ENCODE measurements at regions not wholly inside any gene's neighbourhood (a gene's known extent, or its start where the extent isn't known, plus 50 kb on each side); places are given as distances from the start of the nearest gene placed in this dataset.

DNA sequence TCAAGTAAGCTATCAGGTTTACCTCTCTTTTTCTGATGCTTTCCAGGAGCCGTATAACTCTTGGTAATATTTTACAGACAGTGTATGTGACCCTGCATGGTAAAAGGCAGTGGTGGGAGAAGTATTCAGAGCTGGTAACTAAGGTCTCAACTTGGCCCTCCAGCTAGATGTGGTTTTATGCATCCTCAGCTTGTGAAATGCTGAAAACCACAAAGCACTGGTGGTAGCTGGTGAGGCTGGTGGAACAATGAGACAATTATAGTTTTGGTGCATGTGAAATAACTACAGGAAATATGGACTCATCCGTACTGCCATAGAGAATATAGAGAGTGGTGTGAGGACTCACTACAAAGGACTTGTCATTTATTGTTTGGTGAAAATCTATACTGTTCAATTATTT, 383.0 kb upstream of the PCDH15 start:
- TF ChIP-seq, protein P1, sequence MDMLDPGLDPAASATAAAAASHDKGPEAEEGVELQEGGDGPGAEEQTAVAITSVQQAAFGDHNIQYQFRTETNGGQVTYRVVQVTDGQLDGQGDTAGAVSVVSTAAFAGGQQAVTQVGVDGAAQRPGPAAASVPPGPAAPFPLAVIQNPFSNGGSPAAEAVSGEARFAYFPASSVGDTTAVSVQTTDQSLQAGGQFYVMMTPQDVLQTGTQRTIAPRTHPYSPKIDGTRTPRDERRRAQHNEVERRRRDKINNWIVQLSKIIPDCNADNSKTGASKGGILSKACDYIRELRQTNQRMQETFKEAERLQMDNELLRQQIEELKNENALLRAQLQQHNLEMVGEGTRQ (IDR thresholded peaks at IDR 0.05; ENCODE audit: borderline replicate concordance, low read depth, low read length): no peak
- TF ChIP-seq, protein P2, sequence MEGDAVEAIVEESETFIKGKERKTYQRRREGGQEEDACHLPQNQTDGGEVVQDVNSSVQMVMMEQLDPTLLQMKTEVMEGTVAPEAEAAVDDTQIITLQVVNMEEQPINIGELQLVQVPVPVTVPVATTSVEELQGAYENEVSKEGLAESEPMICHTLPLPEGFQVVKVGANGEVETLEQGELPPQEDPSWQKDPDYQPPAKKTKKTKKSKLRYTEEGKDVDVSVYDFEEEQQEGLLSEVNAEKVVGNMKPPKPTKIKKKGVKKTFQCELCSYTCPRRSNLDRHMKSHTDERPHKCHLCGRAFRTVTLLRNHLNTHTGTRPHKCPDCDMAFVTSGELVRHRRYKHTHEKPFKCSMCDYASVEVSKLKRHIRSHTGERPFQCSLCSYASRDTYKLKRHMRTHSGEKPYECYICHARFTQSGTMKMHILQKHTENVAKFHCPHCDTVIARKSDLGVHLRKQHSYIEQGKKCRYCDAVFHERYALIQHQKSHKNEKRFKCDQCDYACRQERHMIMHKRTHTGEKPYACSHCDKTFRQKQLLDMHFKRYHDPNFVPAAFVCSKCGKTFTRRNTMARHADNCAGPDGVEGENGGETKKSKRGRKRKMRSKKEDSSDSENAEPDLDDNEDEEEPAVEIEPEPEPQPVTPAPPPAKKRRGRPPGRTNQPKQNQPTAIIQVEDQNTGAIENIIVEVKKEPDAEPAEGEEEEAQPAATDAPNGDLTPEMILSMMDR (IDR thresholded peaks at IDR 0.05 in 2 of 3, conservative IDR thresholded peaks at IDR 0.05 in 1 of 3; ENCODE audit: control insufficient read depth in 2 of 3, extremely low read depth in 1 of 3, insufficient read depth in 1 of 3, low read depth in 3 of 3, low read length in 3 of 3): no peak
- TF ChIP-seq, protein P3, sequence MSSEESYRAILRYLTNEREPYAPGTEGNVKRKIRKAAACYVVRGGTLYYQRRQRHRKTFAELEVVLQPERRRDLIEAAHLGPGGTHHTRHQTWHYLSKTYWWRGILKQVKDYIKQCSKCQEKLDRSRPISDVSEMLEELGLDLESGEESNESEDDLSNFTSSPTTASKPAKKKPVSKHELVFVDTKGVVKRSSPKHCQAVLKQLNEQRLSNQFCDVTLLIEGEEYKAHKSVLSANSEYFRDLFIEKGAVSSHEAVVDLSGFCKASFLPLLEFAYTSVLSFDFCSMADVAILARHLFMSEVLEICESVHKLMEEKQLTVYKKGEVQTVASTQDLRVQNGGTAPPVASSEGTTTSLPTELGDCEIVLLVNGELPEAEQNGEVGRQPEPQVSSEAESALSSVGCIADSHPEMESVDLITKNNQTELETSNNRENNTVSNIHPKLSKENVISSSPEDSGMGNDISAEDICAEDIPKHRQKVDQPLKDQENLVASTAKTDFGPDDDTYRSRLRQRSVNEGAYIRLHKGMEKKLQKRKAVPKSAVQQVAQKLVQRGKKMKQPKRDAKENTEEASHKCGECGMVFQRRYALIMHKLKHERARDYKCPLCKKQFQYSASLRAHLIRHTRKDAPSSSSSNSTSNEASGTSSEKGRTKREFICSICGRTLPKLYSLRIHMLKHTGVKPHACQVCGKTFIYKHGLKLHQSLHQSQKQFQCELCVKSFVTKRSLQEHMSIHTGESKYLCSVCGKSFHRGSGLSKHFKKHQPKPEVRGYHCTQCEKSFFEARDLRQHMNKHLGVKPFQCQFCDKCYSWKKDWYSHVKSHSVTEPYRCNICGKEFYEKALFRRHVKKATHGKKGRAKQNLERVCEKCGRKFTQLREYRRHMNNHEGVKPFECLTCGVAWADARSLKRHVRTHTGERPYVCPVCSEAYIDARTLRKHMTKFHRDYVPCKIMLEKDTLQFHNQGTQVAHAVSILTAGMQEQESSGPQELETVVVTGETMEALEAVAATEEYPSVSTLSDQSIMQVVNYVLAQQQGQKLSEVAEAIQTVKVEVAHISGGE (CRISPR knock-in tag; IDR thresholded peaks at IDR 0.05): no peak
- TF ChIP-seq POLR2A (IDR thresholded peaks at IDR 0.05; ENCODE audit: low read depth, low read length) (no peak), POLR2AphosphoS2 (IDR thresholded peaks at IDR 0.05; ENCODE audit: low read depth, low read length) (no peak), CHD1 (IDR thresholded peaks at IDR 0.05; ENCODE audit: low read depth, low read length) (no peak)
- TF ChIP-seq, protein P4, sequence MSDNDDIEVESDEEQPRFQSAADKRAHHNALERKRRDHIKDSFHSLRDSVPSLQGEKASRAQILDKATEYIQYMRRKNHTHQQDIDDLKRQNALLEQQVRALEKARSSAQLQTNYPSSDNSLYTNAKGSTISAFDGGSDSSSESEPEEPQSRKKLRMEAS (IDR thresholded peaks at IDR 0.05; ENCODE audit: low read depth, low read length): no peak
